Activated naive CD8-positive, alpha-beta T cell treated with anti-CD3 and anti-CD28 coated beads for 36 hours (primary cell): ENCODE measurements at regions not wholly inside any gene's neighbourhood (a gene's known extent, or its start where the extent isn't known, plus 50 kb on each side); places are given as distances from the start of the nearest gene placed in this dataset.

ENCODE experiments used
- DNase-seq: peaks from one replicate; pipeline ENCODE4 v3.0.0; 2021
- H3K27ac Mint-ChIP-seq: one replicate; pipeline ENCODE4 v1.8.0; 2022; ENCODE audit warnings: mild to moderate bottlenecking, moderate library complexity, mixed read lengths
- H3K27me3 Mint-ChIP-seq: one replicate; pipeline ENCODE4 v1.8.0; 2022; ENCODE audit warnings: mild to moderate bottlenecking, mixed read lengths
- H3K36me3 Mint-ChIP-seq: one replicate; pipeline ENCODE4 v1.8.0; 2021; ENCODE audit warnings: mild to moderate bottlenecking, mixed read lengths
- H3K4me1 Mint-ChIP-seq: one replicate; pipeline ENCODE4 v1.8.0; 2021; ENCODE audit warnings: mixed read lengths
- H3K4me3 Mint-ChIP-seq: one replicate; pipeline ENCODE4 v1.8.0; 2022; ENCODE audit warnings: mild to moderate bottlenecking, moderate library complexity, mixed read lengths
- H3K9me3 Mint-ChIP-seq: one replicate; pipeline ENCODE4 v1.8.0; 2022; ENCODE audit warnings: mixed read lengths

- Mint-ChIP-seq H3K27ac (no peak overlapping the region), H3K4me3 (no peak overlapping the region), H3K27me3 (peaks cover 3% of the 10 kb centered on the region), H3K36me3 (no peaks in the 10 kb centered on the region), H3K4me1 (no peaks in the 10 kb centered on the region), H3K9me3 (no peaks in the 10 kb centered on the region)
- no peak for DNase-seq
Measured at GRCh38 chr6:145428706-145429105, 306.6 kb downstream of the EPM2A start.

GRCh38 chr6:145442110-145442509 lies 293.2 kb downstream of the EPM2A start:
- no peaks in the 10 kb centered on the region for H3K4me1 Mint-ChIP-seq
- H3K36me3 Mint-ChIP-seq, result no peaks in the 10 kb centered on the region
- no peak overlapping the region for H3K4me3 Mint-ChIP-seq
- H3K9me3 Mint-ChIP-seq, result peaks cover 30% of the 10 kb centered on the region
- no peak overlapping the region for H3K27ac Mint-ChIP-seq
- H3K27me3 Mint-ChIP-seq, result no peaks in the 10 kb centered on the region
- no peak for DNase-seq

DNA sequence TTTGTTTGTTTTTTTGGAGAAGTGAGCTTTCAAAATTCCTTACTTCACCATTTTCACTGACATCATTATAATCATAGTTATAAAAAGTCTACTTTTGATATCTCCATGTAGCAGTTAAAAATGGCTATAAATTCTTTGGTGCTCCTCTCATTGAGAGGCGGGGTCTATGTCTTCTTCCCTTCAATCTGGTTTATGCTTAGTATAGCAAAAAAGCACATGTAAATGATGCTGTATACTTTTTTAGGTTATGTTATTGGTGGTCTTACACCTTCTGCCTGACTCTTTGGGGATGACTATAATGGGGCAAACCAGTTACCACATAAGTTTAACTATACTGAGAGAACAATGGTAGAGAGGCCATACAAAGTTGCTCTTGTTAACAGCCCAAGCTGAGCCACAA lies 289.6 kb downstream of the EPM2A start:
- Mint-ChIP-seq H3K36me3 (no peaks in the 10 kb centered on the region), H3K4me3 (no peak overlapping the region), H3K4me1 (no peaks in the 10 kb centered on the region), H3K27ac (no peak overlapping the region), H3K27me3 (peaks cover 3% of the 10 kb centered on the region), H3K9me3 (peaks cover 35% of the 10 kb centered on the region)
- DNase-seq, result no peak

GRCh38 chr6:145451029-145451428 lies 284.3 kb downstream of the EPM2A start:
- no peaks in the 10 kb centered on the region for H3K36me3 Mint-ChIP-seq
- no peak overlapping the region for H3K4me3 Mint-ChIP-seq
- no peak for DNase-seq
- H3K27me3 Mint-ChIP-seq, result peaks cover 3% of the 10 kb centered on the region
- H3K4me1 Mint-ChIP-seq, result no peaks in the 10 kb centered on the region
- peaks cover 12% of the 10 kb centered on the region for H3K9me3 Mint-ChIP-seq
- H3K27ac Mint-ChIP-seq, result no peak overlapping the region

GRCh38 chr6:145453376-145453775 lies 281.9 kb downstream of the EPM2A start:
- Mint-ChIP-seq H3K4me1 (no peaks in the 10 kb centered on the region), H3K36me3 (no peaks in the 10 kb centered on the region), H3K4me3 (no peak overlapping the region), H3K27me3 (peaks cover 3% of the 10 kb centered on the region), H3K9me3 (peaks cover 2% of the 10 kb centered on the region), H3K27ac (no peak overlapping the region)
- no peak for DNase-seq

DNA sequence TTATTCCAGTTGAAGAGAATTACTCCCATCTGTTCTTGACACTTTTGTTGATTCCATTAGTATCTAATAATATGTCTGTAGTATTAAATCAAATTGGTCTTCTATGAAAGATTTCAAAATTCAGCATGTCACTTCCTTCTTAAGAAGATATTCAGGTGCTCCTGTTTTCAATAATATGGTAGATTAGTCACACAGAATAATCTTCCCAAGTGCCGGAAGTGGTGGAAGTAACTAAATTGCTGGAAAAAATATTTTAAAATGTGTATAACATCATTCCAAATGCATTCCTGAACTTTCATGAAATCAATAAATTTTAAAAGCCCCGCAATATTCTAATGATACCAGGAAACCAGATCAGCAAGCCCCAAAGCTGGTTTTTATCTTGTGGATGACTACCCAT lies 281.3 kb downstream of the EPM2A start:
- Mint-ChIP-seq H3K9me3 (peaks cover 2% of the 10 kb centered on the region), H3K4me1 (no peaks in the 10 kb centered on the region), H3K27me3 (peaks cover 3% of the 10 kb centered on the region), H3K4me3 (no peak overlapping the region), H3K36me3 (no peaks in the 10 kb centered on the region), H3K27ac (no peak overlapping the region)
- no peak for DNase-seq

DNA sequence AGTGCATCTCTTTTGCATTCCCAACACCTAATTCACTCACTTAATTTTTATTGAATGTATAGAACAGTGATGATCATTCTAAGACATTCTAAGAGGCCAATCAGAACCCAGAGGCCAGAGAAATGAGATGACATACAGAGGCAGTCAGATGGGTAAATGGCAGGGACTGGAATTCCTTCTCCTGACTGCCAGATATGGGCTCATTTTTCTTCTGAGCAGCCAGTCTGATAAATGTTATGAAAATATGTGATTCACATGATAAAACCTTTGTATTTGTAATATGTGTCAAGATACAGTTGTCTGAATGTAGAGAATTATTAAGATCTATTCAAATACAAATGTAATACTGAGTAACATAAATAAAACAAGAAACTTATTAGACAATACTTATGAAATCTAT lies 277.8 kb downstream of the EPM2A start:
- Mint-ChIP-seq H3K4me3 (no peak overlapping the region), H3K27ac (no peak overlapping the region), H3K27me3 (no peaks in the 10 kb centered on the region), H3K36me3 (no peaks in the 10 kb centered on the region), H3K4me1 (no peaks in the 10 kb centered on the region), H3K9me3 (no peaks in the 10 kb centered on the region)
- no peak for DNase-seq

GRCh38 chr6:145468534-145468933 lies 266.8 kb downstream of the EPM2A start:
- Mint-ChIP-seq H3K4me1 (no peaks in the 10 kb centered on the region), H3K9me3 (peaks cover 10% of the 10 kb centered on the region), H3K36me3 (no peaks in the 10 kb centered on the region), H3K27ac (no peak overlapping the region), H3K4me3 (no peak overlapping the region), H3K27me3 (no peaks in the 10 kb centered on the region)
- DNase-seq, result no peak

DNA sequence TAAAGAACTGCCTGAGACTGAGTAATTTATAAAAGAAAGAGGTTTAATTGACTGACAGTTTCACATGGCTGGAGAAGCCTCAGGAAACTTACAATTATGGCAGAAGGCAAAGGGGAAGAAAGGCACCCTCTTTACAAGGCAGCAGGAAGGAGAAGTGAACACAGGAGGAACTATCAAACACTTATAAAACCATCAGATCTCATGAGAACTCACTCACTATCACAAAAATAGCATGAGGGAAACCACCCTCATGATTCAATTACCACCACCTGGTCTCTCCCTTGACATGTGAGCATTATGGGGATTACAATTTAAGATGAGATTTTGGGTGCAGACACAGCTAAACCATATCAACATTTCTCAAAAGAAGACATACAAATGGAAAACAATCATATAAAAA lies 266.3 kb downstream of the EPM2A start:
- no peak for DNase-seq
- no peaks in the 10 kb centered on the region for H3K36me3 Mint-ChIP-seq
- H3K9me3 Mint-ChIP-seq, result peaks cover 10% of the 10 kb centered on the region
- H3K4me1 Mint-ChIP-seq, result no peaks in the 10 kb centered on the region
- no peak overlapping the region for H3K27ac Mint-ChIP-seq
- no peaks in the 10 kb centered on the region for H3K27me3 Mint-ChIP-seq
- H3K4me3 Mint-ChIP-seq, result no peak overlapping the region

DNA sequence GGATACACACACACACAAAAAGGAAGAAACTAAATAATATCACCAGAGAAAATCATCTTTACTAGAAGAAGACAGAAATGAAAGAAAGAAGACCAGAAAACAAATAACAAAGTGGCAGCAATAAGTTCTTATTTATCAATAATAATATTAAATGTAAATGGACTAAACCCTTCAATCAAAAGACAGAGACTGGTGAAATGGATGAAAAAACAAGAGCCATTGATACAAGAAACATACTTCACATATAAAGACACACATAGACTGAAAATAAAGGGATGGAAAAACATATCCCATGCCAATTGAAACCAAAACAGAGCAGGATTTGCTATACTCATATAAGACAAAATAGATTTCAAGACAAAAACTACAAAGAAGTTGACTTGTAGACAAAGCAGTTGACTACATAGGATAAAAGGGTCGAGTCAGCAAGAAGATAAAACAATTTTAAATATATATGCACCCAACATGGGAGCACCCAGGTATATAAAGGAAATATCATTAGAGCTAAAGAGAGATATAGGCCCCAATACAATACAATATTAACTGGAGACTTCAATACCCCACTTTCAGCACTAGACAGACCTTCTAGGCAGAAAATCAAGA lies 259.4 kb downstream of the EPM2A start:
- H3K27ac Mint-ChIP-seq, result no peak overlapping the region
- no peak for DNase-seq
- no peaks in the 10 kb centered on the region for H3K36me3 Mint-ChIP-seq
- no peak overlapping the region for H3K4me3 Mint-ChIP-seq
- H3K9me3 Mint-ChIP-seq, result peaks cover 16% of the 10 kb centered on the region
- no peaks in the 10 kb centered on the region for H3K27me3 Mint-ChIP-seq
- H3K4me1 Mint-ChIP-seq, result no peaks in the 10 kb centered on the region

DNA sequence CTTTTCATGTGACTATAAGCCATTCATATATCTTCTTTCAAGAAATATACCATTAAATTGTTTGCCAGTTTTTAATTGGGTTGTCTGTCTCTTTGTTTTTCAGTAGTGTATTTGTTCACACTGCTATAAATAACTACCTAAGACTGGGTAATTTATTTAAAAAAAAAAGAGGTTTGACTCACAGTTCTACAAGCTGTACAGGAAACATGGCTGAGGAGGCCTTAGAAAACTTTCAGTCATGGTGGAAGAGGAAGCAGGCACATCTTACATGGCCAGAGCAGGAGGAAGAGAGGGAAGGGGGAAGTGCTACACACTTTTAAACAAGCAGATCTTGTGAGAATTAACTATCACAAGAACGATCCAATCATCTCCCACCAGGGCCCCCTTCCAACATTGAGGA lies 255.3 kb downstream of the EPM2A start:
- Mint-ChIP-seq H3K4me1 (no peaks in the 10 kb centered on the region), H3K9me3 (peaks cover 5% of the 10 kb centered on the region), H3K27ac (no peak overlapping the region), H3K4me3 (no peak overlapping the region), H3K36me3 (no peaks in the 10 kb centered on the region), H3K27me3 (no peaks in the 10 kb centered on the region)
- no peak for DNase-seq

DNA sequence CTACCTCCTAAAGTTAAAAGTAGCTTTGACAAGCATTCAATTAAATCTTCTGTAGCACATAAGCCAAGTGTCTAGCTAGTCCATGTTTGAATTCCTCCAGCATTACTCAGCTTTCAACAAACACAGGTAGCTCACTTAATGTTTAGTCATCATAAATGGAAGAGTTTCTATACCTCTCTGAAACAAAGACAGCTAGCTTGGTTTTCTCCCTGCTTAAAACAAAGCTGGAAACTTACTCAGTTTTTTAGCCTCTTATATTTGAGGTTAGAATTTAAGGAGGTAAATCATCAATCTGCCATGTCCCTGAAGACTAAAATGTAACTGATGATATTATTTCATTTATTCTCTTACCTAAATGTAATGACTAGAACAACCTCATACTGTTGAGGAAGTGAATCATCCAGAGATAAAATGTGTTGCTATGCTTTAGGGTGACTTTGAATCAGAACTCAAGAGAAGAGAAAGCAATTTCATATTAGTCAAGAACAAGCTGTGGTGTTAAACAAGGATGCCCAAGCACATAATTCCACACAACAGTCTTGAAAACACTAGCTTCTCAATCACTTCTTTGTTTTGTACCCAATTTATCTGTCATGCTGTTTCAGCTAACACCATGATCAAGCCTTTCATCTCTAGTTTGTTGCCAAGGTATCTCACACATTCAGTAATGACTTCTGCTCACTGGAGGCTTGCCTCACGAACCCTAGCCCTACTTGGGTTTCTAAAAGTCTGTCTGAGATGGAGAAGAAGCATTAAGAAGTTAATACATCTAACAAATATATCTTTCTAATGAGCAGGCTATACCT lies 251.9 kb downstream of the EPM2A start:
- DNase-seq, result no peak
- Mint-ChIP-seq H3K4me3 (no peak overlapping the region), H3K27ac (no peak overlapping the region), H3K36me3 (no peaks in the 10 kb centered on the region), H3K9me3 (peaks cover 3% of the 10 kb centered on the region), H3K4me1 (no peaks in the 10 kb centered on the region), H3K27me3 (no peaks in the 10 kb centered on the region)

DNA sequence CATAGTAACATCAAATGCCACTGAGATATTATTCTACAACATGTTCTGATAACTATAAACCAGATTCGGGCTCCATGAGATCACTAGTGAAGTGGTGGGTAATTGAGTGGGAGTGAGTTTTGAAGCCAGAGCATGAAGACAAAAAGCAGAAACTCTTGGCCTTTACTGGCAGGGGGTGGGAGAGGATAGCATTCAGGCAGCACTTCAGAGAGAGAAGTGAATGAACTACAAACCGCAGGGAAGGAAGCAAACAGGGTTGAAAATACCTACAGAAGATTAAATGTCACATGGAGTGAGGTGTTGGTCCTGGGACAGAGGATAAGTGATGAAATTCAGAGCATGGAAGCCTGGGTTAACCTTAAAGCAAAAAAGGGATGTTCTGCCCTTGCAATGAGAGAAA lies 250.0 kb downstream of the EPM2A start:
- H3K9me3 Mint-ChIP-seq, result peaks cover 5% of the 10 kb centered on the region
- no peak for DNase-seq
- H3K27ac Mint-ChIP-seq, result no peak overlapping the region
- no peaks in the 10 kb centered on the region for H3K36me3 Mint-ChIP-seq
- no peaks in the 10 kb centered on the region for H3K4me1 Mint-ChIP-seq
- no peak overlapping the region for H3K4me3 Mint-ChIP-seq
- H3K27me3 Mint-ChIP-seq, result no peaks in the 10 kb centered on the region

- peaks cover 5% of the 10 kb centered on the region for H3K9me3 Mint-ChIP-seq
- H3K27me3 Mint-ChIP-seq, result no peaks in the 10 kb centered on the region
- H3K4me1 Mint-ChIP-seq, result no peaks in the 10 kb centered on the region
- H3K27ac Mint-ChIP-seq, result no peak overlapping the region
- H3K4me3 Mint-ChIP-seq, result no peak overlapping the region
- DNase-seq, result no peak
- no peaks in the 10 kb centered on the region for H3K36me3 Mint-ChIP-seq
Measured at GRCh38 chr6:145486306-145486705, 249.0 kb downstream of the EPM2A start.

DNA sequence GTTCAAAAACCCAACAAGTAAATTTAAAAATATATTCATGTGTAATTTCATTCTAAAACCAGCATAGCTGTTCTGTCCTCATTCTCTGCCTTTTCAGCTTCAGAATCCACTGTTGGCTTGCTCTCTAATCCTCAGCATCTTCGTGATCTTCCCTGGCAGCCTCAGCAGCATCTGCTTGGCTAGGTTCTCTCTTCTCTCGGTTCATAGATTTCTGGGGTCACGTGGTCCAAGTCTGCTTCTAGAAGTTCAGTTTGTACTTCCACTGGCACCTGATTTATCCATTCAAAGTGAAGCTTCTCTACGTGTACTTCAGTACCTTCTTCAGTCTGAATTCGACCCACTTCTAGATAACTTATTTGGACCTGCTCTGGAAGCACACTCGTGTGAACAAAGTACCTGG lies 245.7 kb downstream of the EPM2A start:
- Mint-ChIP-seq H3K4me1 (no peaks in the 10 kb centered on the region), H3K4me3 (no peak overlapping the region), H3K9me3 (peaks cover 8% of the 10 kb centered on the region), H3K27ac (no peak overlapping the region), H3K36me3 (no peaks in the 10 kb centered on the region), H3K27me3 (no peaks in the 10 kb centered on the region)
- DNase-seq, result no peak

DNA sequence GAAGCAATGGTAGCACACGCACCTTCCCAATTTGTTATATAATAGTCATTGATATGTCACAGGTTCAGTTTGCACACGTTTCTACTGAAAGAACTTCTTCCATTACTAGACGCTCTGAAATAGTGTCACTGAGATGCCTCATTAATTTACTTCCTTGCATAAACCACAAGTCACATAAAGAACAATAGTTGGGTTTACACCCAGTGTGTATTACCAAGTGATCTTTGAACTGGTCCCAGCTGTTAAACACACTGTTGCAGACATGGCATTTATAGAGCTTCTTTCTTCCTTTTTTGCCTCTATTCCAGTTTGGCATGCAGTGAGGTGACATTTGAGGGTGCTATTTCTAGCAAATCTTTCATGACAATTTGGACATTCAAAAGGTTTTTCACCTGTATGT lies 245.3 kb downstream of the EPM2A start:
- no peak for DNase-seq
- H3K36me3 Mint-ChIP-seq, result no peaks in the 10 kb centered on the region
- H3K4me1 Mint-ChIP-seq, result no peaks in the 10 kb centered on the region
- H3K4me3 Mint-ChIP-seq, result no peak overlapping the region
- no peak overlapping the region for H3K27ac Mint-ChIP-seq
- H3K9me3 Mint-ChIP-seq, result peaks cover 10% of the 10 kb centered on the region
- H3K27me3 Mint-ChIP-seq, result no peaks in the 10 kb centered on the region
